ENCODE measurements at regions not wholly inside any gene's neighbourhood (a gene's known extent, or its start where the extent isn't known, plus 50 kb on each side); places are given as distances from the start of the nearest gene placed in this dataset.

- H2BK5ac ChIP-seq (ENCODE audit: low read depth, low read length): no peak overlapping the region
- H3K4me1 ChIP-seq (replicated peaks in 1 of 4; ENCODE audit: control insufficient read depth in 3 of 4, insufficient read depth in 4 of 4, low read length in 3 of 4): peaks cover 0 to 12% (median 9%) of the 10 kb centered on the region in 4 experiments; a peak in 6 of 7 replicates
- no peak overlapping the region for H4K5ac ChIP-seq (ENCODE audit: insufficient read length, low read depth, low read length)
- H2BK20ac ChIP-seq (ENCODE audit: low read length): no peak overlapping the region
- WGBS, 2 experiments (ENCODE audit: extremely low coverage in 1 of 2, insufficient coverage in 1 of 2, insufficient read length in 1 of 2, insufficient replicate concordance in 2 of 2, low coverage in 1 of 2, low lambda C conversion rate in 2 of 2, missing lambda C conversion rate in 1 of 2): 87% methylated on average over 9 of the region's 14 CpGs; no CpG with 5 or more reads in 1 of the 2 experiments
- H3K23me2 ChIP-seq (ENCODE audit: low read depth, low read length): no peaks in the 10 kb centered on the region; the same call in 1 of the 2 replicates
- POLR2A ChIA-PET (ENCODE audit: partially characterized antibody): interaction anchor here (1.0 kb wide), 1 partner anchor 90 kb away, joined by 5 read pairs; the partner anchor contains the start of gene MBOAT2
- FAIRE-seq (no peak), DNase-seq (ENCODE audit: low read depth in 1 of 2, low spot score in 2 of 2) (no peak)
- no peak overlapping the region for H2BK120ac ChIP-seq (replicated peaks; ENCODE audit: low read depth, low read length)
- H3K14ac ChIP-seq (ENCODE audit: insufficient read length): no peak overlapping the region
- no peak overlapping the region for H2BK12ac ChIP-seq (ENCODE audit: low read depth, low read length)
- H3K79me1 ChIP-seq (ENCODE audit: low read depth, low read length): no peaks in the 10 kb centered on the region; the same call in 1 of the 2 replicates
- H3K36me3 ChIP-seq (ENCODE audit: control insufficient read depth in 2 of 4, insufficient read depth in 4 of 4, low read length in 3 of 4): no peaks in the 10 kb centered on the region
- H3K56ac ChIP-seq (replicated peaks; ENCODE audit: insufficient read length, low read depth, low read length): no peak overlapping the region
- no peak overlapping the region for H3K18ac ChIP-seq (ENCODE audit: extremely low read depth, low read length)
- no peak overlapping the region for H2BK15ac ChIP-seq (ENCODE audit: low read length)
- no peaks in the 10 kb centered on the region for H3K79me2 ChIP-seq (ENCODE audit: control insufficient read depth in 1 of 2, insufficient read depth in 2 of 2, low read length in 2 of 2)
- no peak overlapping the region for H3K23ac ChIP-seq (ENCODE audit: insufficient read length)
- no peak overlapping the region for H4K8ac ChIP-seq (ENCODE audit: extremely low read depth, insufficient read depth, low read length)
- no peak overlapping the region for H3K4me3 ChIP-seq (ENCODE audit: extremely low read depth in 1 of 4, insufficient read depth in 2 of 4, low read depth in 3 of 4, low read length in 4 of 4)
- H2AFZ ChIP-seq (ENCODE audit: low read length): no peak overlapping the region
- no peak overlapping the region for H3K9ac ChIP-seq (replicated peaks in 1 of 4; ENCODE audit: extremely low read depth in 1 of 4, low read depth in 3 of 4, low read length in 3 of 4)
- H3K9me3 ChIP-seq (ENCODE audit: insufficient read depth in 2 of 2, low read depth in 1 of 2, low read length in 1 of 2): no peaks in the 10 kb centered on the region
- no peak overlapping the region for H3K4me2 ChIP-seq (ENCODE audit: insufficient read depth in 1 of 2, low read depth in 2 of 2, low read length in 2 of 2)
- no peak overlapping the region for H2AK5ac ChIP-seq (ENCODE audit: low read depth, low read length)
- CTCF ChIA-PET (ENCODE audit: partially characterized antibody): interaction anchor here (1.0 to 6.6 kb wide), 6 partner anchors 15 to 212 kb away, joined by 3 to 75 read pairs (median 5); no protein-coding TSS in a partner anchor
- H3K27me3 ChIP-seq (replicated peaks in 1 of 4; ENCODE audit: control insufficient read depth in 3 of 4, extremely low read depth in 1 of 4, insufficient read depth in 3 of 4, low read length in 3 of 4): peaks cover 0 to 8% (median 3%) of the 10 kb centered on the region in 4 experiments; a peak in 3 of 7 replicates
- H3K4ac ChIP-seq (replicated peaks; ENCODE audit: insufficient read length, low read depth, low read length): no peak overlapping the region
- no peak overlapping the region for H4K91ac ChIP-seq (replicated peaks; ENCODE audit: insufficient read length, low read length)
- no peak for TF ChIP-seq CHD2 (IDR thresholded peaks at IDR 0.05; ENCODE audit: low read length)
- peak; percentile 21; the same call in 1 of the 2 replicates for TF ChIP-seq E2F6 (IDR thresholded peaks at IDR 0.05)
- no peak overlapping the region for H3K27ac ChIP-seq (ENCODE audit: low read depth, low read length)
- H4K20me1 ChIP-seq (replicated peaks in 1 of 2; ENCODE audit: control insufficient read depth in 1 of 2, insufficient read depth in 2 of 2, low read length in 2 of 2): no peaks in the 10 kb centered on the region
Measured at GRCh38 chr2:9094117-9094516, 90.6 kb upstream of the MBOAT2 start.

Measured in H1 (cell line).